Adipocyte (in vitro differentiated cells): ENCODE measurements at regions not wholly inside any gene's neighbourhood (a gene's known extent, or its start where the extent isn't known, plus 50 kb on each side); places are given as distances from the start of the nearest gene placed in this dataset.

Experiments used
- DNase-seq: peaks from one replicate; pipeline ENCODE4 v3.0.0-alpha.2; 2015; ENCODE audit warnings: low read depth
- H3K27me3 ChIP-seq: replicated peaks from 2 replicates; pipeline ENCODE4 v1.7.0; 2013; ENCODE audit warnings: mild to moderate bottlenecking, low read length, moderate library complexity; ENCODE audit not compliant: control insufficient read depth, insufficient read depth
- H3K36me3 ChIP-seq: 2 replicates; pipeline ENCODE4 v1.7.0; 2013; ENCODE audit warnings: low read length, mild to moderate bottlenecking, moderate library complexity; ENCODE audit not compliant: control insufficient read depth, insufficient read depth, severe bottlenecking
- H3K4me1 ChIP-seq: 2 replicates; pipeline ENCODE4 v1.7.0; 2013; ENCODE audit warnings: mild to moderate bottlenecking, low read length, moderate library complexity; ENCODE audit not compliant: control insufficient read depth, insufficient read depth
- H3K4me3 ChIP-seq: 2 replicates; pipeline ENCODE4 v1.7.0; 2013; ENCODE audit warnings: mild to moderate bottlenecking, low read length, moderate library complexity
- H3K9ac ChIP-seq: 2 replicates; pipeline ENCODE4 v1.7.0; 2013; ENCODE audit warnings: mild to moderate bottlenecking, low read length, moderate library complexity
- H3K9me3 ChIP-seq: 2 replicates; pipeline ENCODE4 v1.7.0; 2013; ENCODE audit warnings: mild to moderate bottlenecking, low read length, moderate library complexity; ENCODE audit not compliant: control insufficient read depth

- no peaks in the 10 kb centered on the region for H3K27me3 ChIP-seq
- H3K9me3 ChIP-seq, result no peaks in the 10 kb centered on the region
- no peak overlapping the region for H3K9ac ChIP-seq
- no peaks in the 10 kb centered on the region for H3K36me3 ChIP-seq
- H3K4me1 ChIP-seq, result no peaks in the 10 kb centered on the region
- DNase-seq, result no peak
- H3K4me3 ChIP-seq, result no peak overlapping the region
Measured at GRCh38 chr11:92670308-92670890, 299.1 kb upstream of the MTNR1B start.

GRCh38 chr11:92671081-92671480 lies 298.4 kb upstream of the MTNR1B start:
- Histone ChIP-seq H3K27me3 (no peaks in the 10 kb centered on the region), H3K36me3 (no peaks in the 10 kb centered on the region), H3K4me3 (no peak overlapping the region), H3K9ac (no peak overlapping the region), H3K4me1 (no peaks in the 10 kb centered on the region), H3K9me3 (no peaks in the 10 kb centered on the region)
- DNase-seq, result no peak

- no peaks in the 10 kb centered on the region for H3K27me3 ChIP-seq
- H3K4me1 ChIP-seq, result no peaks in the 10 kb centered on the region
- H3K9me3 ChIP-seq, result peaks cover 11% of the 10 kb centered on the region
- no peaks in the 10 kb centered on the region for H3K36me3 ChIP-seq
- H3K4me3 ChIP-seq, result no peak overlapping the region
- no peak overlapping the region for H3K9ac ChIP-seq
- DNase-seq, result no peak
Measured at GRCh38 chr11:92675303-92675702, 294.1 kb upstream of the MTNR1B start.

- H3K4me3 ChIP-seq, result no peak overlapping the region
- H3K4me1 ChIP-seq, result no peaks in the 10 kb centered on the region
- no peaks in the 10 kb centered on the region for H3K27me3 ChIP-seq
- H3K36me3 ChIP-seq, result no peaks in the 10 kb centered on the region
- DNase-seq, result no peak
- no peak overlapping the region for H3K9ac ChIP-seq
- peaks cover 11% of the 10 kb centered on the region for H3K9me3 ChIP-seq
Measured at GRCh38 chr11:92675810-92676209, 293.6 kb upstream of the MTNR1B start.

- Histone ChIP-seq H3K4me3 (no peak overlapping the region), H3K4me1 (no peaks in the 10 kb centered on the region), H3K9ac (no peak overlapping the region), H3K27me3 (no peaks in the 10 kb centered on the region), H3K36me3 (no peaks in the 10 kb centered on the region), H3K9me3 (peaks cover 11% of the 10 kb centered on the region)
- DNase-seq, result no peak
Measured at GRCh38 chr11:92678008-92678611, 291.3 kb upstream of the MTNR1B start.

- H3K36me3 ChIP-seq, result no peaks in the 10 kb centered on the region
- peaks cover 11% of the 10 kb centered on the region for H3K9me3 ChIP-seq
- no peak for DNase-seq
- no peak overlapping the region for H3K9ac ChIP-seq
- no peaks in the 10 kb centered on the region for H3K27me3 ChIP-seq
- H3K4me3 ChIP-seq, result no peak overlapping the region
- no peaks in the 10 kb centered on the region for H3K4me1 ChIP-seq
Measured at GRCh38 chr11:92681586-92681985, 287.9 kb upstream of the MTNR1B start.

GRCh38 chr11:92682136-92682535 lies 287.3 kb upstream of the MTNR1B start:
- Histone ChIP-seq H3K4me3 (no peak overlapping the region), H3K36me3 (no peaks in the 10 kb centered on the region), H3K9me3 (peaks cover 11% of the 10 kb centered on the region), H3K9ac (no peak overlapping the region), H3K4me1 (no peaks in the 10 kb centered on the region), H3K27me3 (no peaks in the 10 kb centered on the region)
- no peak for DNase-seq

- Histone ChIP-seq H3K9me3 (peaks cover 5% of the 10 kb centered on the region), H3K4me3 (no peak overlapping the region), H3K4me1 (no peaks in the 10 kb centered on the region), H3K9ac (no peak overlapping the region), H3K36me3 (no peaks in the 10 kb centered on the region), H3K27me3 (no peaks in the 10 kb centered on the region)
- DNase-seq, result no peak
Measured at GRCh38 chr11:92682952-92683351, 286.5 kb upstream of the MTNR1B start.

GRCh38 chr11:92685049-92685448 lies 284.4 kb upstream of the MTNR1B start:
- no peaks in the 10 kb centered on the region for H3K27me3 ChIP-seq
- DNase-seq, result no peak

GRCh38 chr11:92687724-92688123 lies 281.7 kb upstream of the MTNR1B start:
- Histone ChIP-seq H3K27me3 (no peaks in the 10 kb centered on the region), H3K9ac (no peak overlapping the region), H3K36me3 (no peaks in the 10 kb centered on the region), H3K4me3 (no peak overlapping the region), H3K4me1 (peaks cover 10% of the 10 kb centered on the region), H3K9me3 (no peaks in the 10 kb centered on the region)
- DNase-seq, result no peak

More at GRCh38 chr11:92685049-92685448, 284.4 kb upstream of the MTNR1B start:
- Histone ChIP-seq H3K4me1 (peaks cover 4% of the 10 kb centered on the region), H3K9ac (no peak overlapping the region), H3K36me3 (no peaks in the 10 kb centered on the region), H3K9me3 (no peaks in the 10 kb centered on the region), H3K4me3 (no peak overlapping the region)

- Histone ChIP-seq H3K9ac (no peak overlapping the region), H3K9me3 (no peaks in the 10 kb centered on the region), H3K27me3 (no peaks in the 10 kb centered on the region), H3K36me3 (no peaks in the 10 kb centered on the region), H3K4me1 (peaks cover 10% of the 10 kb centered on the region), H3K4me3 (no peak overlapping the region)
- no peak for DNase-seq
Measured at GRCh38 chr11:92688416-92688815, 281.0 kb upstream of the MTNR1B start.
